ENCODE measurements at regions not wholly inside any gene's neighbourhood (a gene's known extent, or its start where the extent isn't known, plus 50 kb on each side); places are given as distances from the start of the nearest gene placed in this dataset.

- no peak for DNase-seq
Measured at GRCh38 chr2:196249860-196250259, 78.5 kb upstream of the STK17B start.

- DNase-seq, result no peak
Measured at GRCh38 chr2:196251132-196251531, 79.8 kb upstream of the STK17B start.

- DNase-seq, result no peak
Measured at GRCh38 chr2:196252408-196253115, 81.2 kb upstream of the STK17B start.

GRCh38 chr2:196253116-196253480, 81.7 kb upstream of the STK17B start:
- no peak for DNase-seq

- no peak for DNase-seq
Measured at GRCh38 chr2:196256585-196256984, 85.2 kb upstream of the STK17B start.

- DNase-seq, result no peak
Measured at GRCh38 chr2:196257086-196257485, 85.7 kb upstream of the STK17B start.

- DNase-seq, result no peak
Measured at GRCh38 chr2:196258407-196258806, 87.0 kb upstream of the STK17B start.

- peak in 1 of 4 experiments; percentile 11 for DNase-seq
Measured at GRCh38 chr2:196259507-196260481, 88.4 kb upstream of the STK17B start.

- no peak for DNase-seq
Measured at GRCh38 chr2:196260546-196260945, 89.2 kb upstream of the STK17B start.

- DNase-seq, result no peak
Measured at GRCh38 chr2:196262606-196263005, 91.2 kb upstream of the STK17B start.

- peak in 1 of 4 experiments; percentile 9 for DNase-seq
Measured at GRCh38 chr2:196263181-196263747, 91.9 kb upstream of the STK17B start.

- no peak for DNase-seq
Measured at GRCh38 chr2:196266351-196266750, 95.0 kb upstream of the STK17B start.

GRCh38 chr2:196266855-196267254, 95.5 kb upstream of the STK17B start:
- no peak for DNase-seq

- DNase-seq, result no peak
Measured at GRCh38 chr2:196268025-196268424, 96.6 kb upstream of the STK17B start.

- DNase-seq, result no peak
Measured at GRCh38 chr2:196268538-196269338, 97.4 kb upstream of the STK17B start.

- DNase-seq, result no peak
Measured at GRCh38 chr2:196271795-196272194, 100.4 kb upstream of the STK17B start.

GRCh38 chr2:196274387-196274809, 103.0 kb upstream of the STK17B start:
- no peak for DNase-seq

GRCh38 chr2:196275646-196276352, 104.4 kb upstream of the STK17B start:
- DNase-seq, result no peak

- DNase-seq, result no peak
Measured at GRCh38 chr2:196276421-196276820, 105.0 kb upstream of the STK17B start.

- peak in 2 of 4 experiments; percentile 3 for DNase-seq
Measured at GRCh38 chr2:196277002-196277401, 105.6 kb upstream of the STK17B start.

GRCh38 chr2:196278491-196278911, 107.1 kb upstream of the STK17B start:
- DNase-seq, result peak in 1 of 4 experiments; percentile 29

GRCh38 chr2:196279541-196279940, 108.2 kb upstream of the STK17B start:
- DNase-seq, result no peak

All from activated CD4-positive, CD25-positive, alpha-beta regulatory T cell (primary cell).